ENCODE measurements at regions not wholly inside any gene's neighbourhood (a gene's known extent, or its start where the extent isn't known, plus 50 kb on each side); places are given as distances from the start of the nearest gene placed in this dataset.

GRCh38 chr7:24341691-24342413 is 57.9 kb downstream of the NPY start:
- DNase-seq (ENCODE audit: low spot score), result no peak

- DNase-seq (ENCODE audit: low spot score), result no peak
Observed at GRCh38 chr7:24343614-24344013, 59.6 kb downstream of the NPY start.

GRCh38 chr7:24346129-24346528 is 62.1 kb downstream of the NPY start:
- DNase-seq (ENCODE audit: low spot score), result no peak

- DNase-seq (ENCODE audit: low spot score), result no peak
Observed at GRCh38 chr7:24346716-24347115, 62.7 kb downstream of the NPY start.

GRCh38 chr7:24349339-24349738 is 65.3 kb downstream of the NPY start:
- DNase-seq (ENCODE audit: low spot score), result no peak

- no peak for DNase-seq (ENCODE audit: low spot score)
Observed at GRCh38 chr7:24354456-24354855, 70.5 kb downstream of the NPY start.

- no peak for DNase-seq (ENCODE audit: low spot score)
Observed at GRCh38 chr7:24356718-24357386, 72.9 kb downstream of the NPY start.

GRCh38 chr7:24361001-24361400 is 77.0 kb downstream of the NPY start:
- no peak for DNase-seq (ENCODE audit: low spot score)

GRCh38 chr7:24365606-24366005 is 81.6 kb downstream of the NPY start:
- no peak for DNase-seq (ENCODE audit: low spot score)

GRCh38 chr7:24366876-24367275 is 82.9 kb downstream of the NPY start:
- DNase-seq (ENCODE audit: low spot score), result no peak

- DNase-seq (ENCODE audit: low spot score), result no peak
Observed at GRCh38 chr7:24368161-24368560, 84.2 kb downstream of the NPY start.

GRCh38 chr7:24370541-24370940 is 86.6 kb downstream of the NPY start:
- no peak for DNase-seq (ENCODE audit: low spot score)

- no peak for DNase-seq (ENCODE audit: low spot score)
Observed at GRCh38 chr7:24372961-24373955, 89.3 kb downstream of the NPY start.

GRCh38 chr7:24378871-24379616 is 95.1 kb downstream of the NPY start:
- DNase-seq (ENCODE audit: low spot score), result peak; percentile 9

GRCh38 chr7:24381894-24382505 is 98.0 kb downstream of the NPY start:
- peak; percentile 49 for DNase-seq (ENCODE audit: low spot score)

- DNase-seq (ENCODE audit: low spot score), result no peak
Observed at GRCh38 chr7:24383055-24383454, 99.1 kb downstream of the NPY start.

- no peak for DNase-seq (ENCODE audit: low spot score)
Observed at GRCh38 chr7:24384362-24385030, 100.5 kb downstream of the NPY start.

GRCh38 chr7:24388212-24388611 is 104.2 kb downstream of the NPY start:
- no peak for DNase-seq (ENCODE audit: low spot score)

GRCh38 chr7:24390376-24391157 is 106.6 kb downstream of the NPY start:
- no peak for DNase-seq (ENCODE audit: low spot score)

- no peak for DNase-seq (ENCODE audit: low spot score)
Observed at GRCh38 chr7:24392774-24393173, 108.8 kb downstream of the NPY start.
